ENCODE measurements at regions not wholly inside any gene's neighbourhood (a gene's known extent, or its start where the extent isn't known, plus 50 kb on each side); places are given as distances from the start of the nearest gene placed in this dataset.

DNA sequence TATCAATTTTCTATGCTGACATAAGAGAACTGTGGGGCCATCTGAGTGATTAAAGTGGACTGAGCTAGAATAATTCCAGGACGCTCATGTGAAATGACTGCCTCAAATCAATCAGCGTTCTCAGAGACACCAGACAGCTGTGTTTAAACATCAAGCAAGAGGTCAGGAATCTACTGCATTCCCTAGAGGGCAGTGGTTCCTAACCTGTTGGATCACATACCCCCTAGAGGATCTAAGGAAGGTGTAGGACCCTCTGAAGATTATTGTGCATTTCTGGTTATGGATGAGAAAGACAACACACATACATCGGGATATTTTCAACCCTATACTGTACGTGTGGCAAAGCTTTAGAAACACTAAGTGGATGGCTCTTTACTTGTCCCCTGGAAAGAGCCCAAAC lies 51.8 kb upstream of the FREM2 start:
- no peak overlapping the region for H3K27ac ChIP-seq (ENCODE audit: control insufficient read depth, insufficient read depth, low read length)
- no peak overlapping the region for H2AFZ ChIP-seq (ENCODE audit: control insufficient read depth, low read length)
- DNase-seq (ENCODE audit: low read depth, low spot score) (no peak), FAIRE-seq (no peak)
- H3K4me2 ChIP-seq (ENCODE audit: control insufficient read depth, extremely low read depth, insufficient read depth, low read depth, low read length), result no peak overlapping the region
- no peak overlapping the region for H3K9ac ChIP-seq (ENCODE audit: control insufficient read depth, extremely low read depth, insufficient read depth, low read length)
- H3K27me3 ChIP-seq (ENCODE audit: control insufficient read depth, extremely low read depth, insufficient read depth, low read length), result no peaks in the 10 kb centered on the region
- no peaks in the 10 kb centered on the region for H3K79me2 ChIP-seq (ENCODE audit: control insufficient read depth, insufficient read depth, low read length)
- H3K4me1 ChIP-seq (ENCODE audit: control insufficient read depth, extremely low read depth, insufficient read depth, low read length), result no peaks in the 10 kb centered on the region
- no peaks in the 10 kb centered on the region for H4K20me1 ChIP-seq (ENCODE audit: control insufficient read depth, extremely low read depth, insufficient read depth, low read length)
- H3K4me3 ChIP-seq (ENCODE audit: control insufficient read depth in 2 of 3, extremely low read depth in 1 of 3, insufficient read depth in 2 of 3, low read depth in 1 of 3, low read length in 3 of 3), result no peak overlapping the region
- H3K36me3 ChIP-seq (ENCODE audit: control insufficient read depth in 2 of 2, extremely low read depth in 1 of 2, insufficient read depth in 2 of 2, low read length in 2 of 2), result no peaks in the 10 kb centered on the region
- no peak for TF ChIP-seq CTCF (optimal IDR thresholded peaks at IDR 0.05 in 1 of 3, IDR thresholded peaks at IDR 0.05 in 1 of 3, conservative IDR thresholded peaks at IDR 0.05 in 1 of 3; ENCODE audit: extremely low read depth in 1 of 3, insufficient read depth in 2 of 3, low read length in 3 of 3)
- no peak for TF ChIP-seq EZH2 (IDR thresholded peaks at IDR 0.05; ENCODE audit: low read length)
- no peaks in the 10 kb centered on the region for H3K9me1 ChIP-seq (ENCODE audit: control insufficient read depth, extremely low read depth, insufficient read depth, low read length)
- no peaks in the 10 kb centered on the region for H3K9me3 ChIP-seq (ENCODE audit: control insufficient read depth, low read depth, low read length)
- dilution Hi-C loops (cut with MboI; ENCODE audit: extremely low pct_ligation_motif_present, low sequenced_read_pairs), result no loop called here

GRCh38 chr13:38636073-38636472 lies 50.8 kb upstream of the FREM2 start:
- Histone ChIP-seq H3K4me1 (ENCODE audit: control insufficient read depth, extremely low read depth, insufficient read depth, low read length) (no peaks in the 10 kb centered on the region), H3K27me3 (ENCODE audit: control insufficient read depth, extremely low read depth, insufficient read depth, low read length) (no peaks in the 10 kb centered on the region), H4K20me1 (ENCODE audit: control insufficient read depth, extremely low read depth, insufficient read depth, low read length) (no peaks in the 10 kb centered on the region), H3K9me3 (ENCODE audit: control insufficient read depth, low read depth, low read length) (no peaks in the 10 kb centered on the region), H3K79me2 (ENCODE audit: control insufficient read depth, insufficient read depth, low read length) (no peaks in the 10 kb centered on the region), H3K9me1 (ENCODE audit: control insufficient read depth, extremely low read depth, insufficient read depth, low read length) (no peaks in the 10 kb centered on the region), H3K4me3 (ENCODE audit: control insufficient read depth in 2 of 3, extremely low read depth in 1 of 3, insufficient read depth in 2 of 3, low read depth in 1 of 3, low read length in 3 of 3) (no peak overlapping the region), H3K36me3 (ENCODE audit: control insufficient read depth in 2 of 2, extremely low read depth in 1 of 2, insufficient read depth in 2 of 2, low read length in 2 of 2) (no peaks in the 10 kb centered on the region), H3K9ac (ENCODE audit: control insufficient read depth, extremely low read depth, insufficient read depth, low read length) (no peak overlapping the region), H2AFZ (ENCODE audit: control insufficient read depth, low read length) (no peak overlapping the region), H3K4me2 (ENCODE audit: control insufficient read depth, extremely low read depth, insufficient read depth, low read depth, low read length) (no peak overlapping the region), H3K27ac (ENCODE audit: control insufficient read depth, insufficient read depth, low read length) (no peak overlapping the region)
- DNase-seq (ENCODE audit: low read depth, low spot score), result no peak
- dilution Hi-C loops (cut with MboI; ENCODE audit: extremely low pct_ligation_motif_present, low sequenced_read_pairs), result no loop called here
- no peak for TF ChIP-seq CTCF (optimal IDR thresholded peaks at IDR 0.05 in 1 of 3, IDR thresholded peaks at IDR 0.05 in 1 of 3, conservative IDR thresholded peaks at IDR 0.05 in 1 of 3; ENCODE audit: extremely low read depth in 1 of 3, insufficient read depth in 2 of 3, low read length in 3 of 3)
- FAIRE-seq, result no peak
